Ishikawa (cell line): ENCODE measurements at regions not wholly inside any gene's neighbourhood (a gene's known extent, or its start where the extent isn't known, plus 50 kb on each side); places are given as distances from the start of the nearest gene placed in this dataset.

Experiments used
- CEBPB ChIP-seq: IDR thresholded peaks from 2 replicates; pipeline ENCODE4 v1.6.1; 2012
- CREB1 ChIP-seq: IDR thresholded peaks from 2 replicates; pipeline ENCODE4 v1.6.1; 2012; ENCODE audit warnings: low read depth
- EGR1 ChIP-seq: IDR thresholded peaks from 2 replicates; pipeline ENCODE4 v1.6.1; 2012
- EP300 ChIP-seq: IDR thresholded peaks from 2 replicates; pipeline ENCODE4 v1.6.1; 2012; ENCODE audit warnings: borderline replicate concordance
- FOXM1 ChIP-seq: IDR thresholded peaks from 2 replicates; pipeline ENCODE4 v1.6.1; 2012; ENCODE audit warnings: low read depth, borderline replicate concordance
- MAX ChIP-seq: IDR thresholded peaks from 2 replicates; pipeline ENCODE4 v1.6.1; 2012
- NFIC ChIP-seq: IDR thresholded peaks from 2 replicates; pipeline ENCODE4 v1.6.1; 2012
- RAD21 ChIP-seq: IDR thresholded peaks from 2 replicates; pipeline ENCODE4 v1.6.1; 2012; ENCODE audit warnings: low read depth
- REST ChIP-seq: IDR thresholded peaks from 2 replicates; pipeline ENCODE4 v1.6.1; 2012; ENCODE audit warnings: low read depth, mild to moderate bottlenecking
- TAF1 ChIP-seq: IDR thresholded peaks from 2 replicates; pipeline ENCODE4 v1.6.1; 2012; ENCODE audit warnings: low read depth, mild to moderate bottlenecking
- TCF12 ChIP-seq: IDR thresholded peaks from 2 replicates; pipeline ENCODE4 v1.6.1; 2012; ENCODE audit warnings: low read depth
- TEAD4 ChIP-seq: IDR thresholded peaks from 2 replicates; pipeline ENCODE4 v1.6.1; 2012
- USF1 ChIP-seq: IDR thresholded peaks from 2 replicates; pipeline ENCODE4 v1.6.1; 2012
- YY1 ChIP-seq: IDR thresholded peaks from 2 replicates; pipeline ENCODE4 v1.6.1; 2012; ENCODE audit warnings: low read depth
- ZBTB7A ChIP-seq: IDR thresholded peaks from 2 replicates; pipeline ENCODE4 v1.6.1; 2012; ENCODE audit warnings: low read depth

- TF ChIP-seq CREB1 (no peak), FOXM1 (no peak), REST (no peak), TEAD4 (no peak), TAF1 (no peak), RAD21 (no peak), TCF12 (no peak), MAX (no peak), USF1 (no peak), CEBPB (no peak), EGR1 (no peak), ZBTB7A (no peak), EP300 (no peak)
These were observed 260.6 kb upstream of the BMP2 start for GRCh38 chr20:6506906-6507305.

- no peak for TF ChIP-seq TAF1
- TF ChIP-seq TCF12 = no peak
- no peak for TF ChIP-seq MAX
- no peak for TF ChIP-seq TEAD4
- TF ChIP-seq RAD21 = no peak
- TF ChIP-seq CREB1 = no peak
- TF ChIP-seq CEBPB = no peak
- TF ChIP-seq YY1 = no peak
- TF ChIP-seq EGR1 = no peak
- TF ChIP-seq USF1 = no peak
- no peak for TF ChIP-seq REST
- TF ChIP-seq ZBTB7A = no peak
- TF ChIP-seq EP300 = no peak
- TF ChIP-seq FOXM1 = no peak
- TF ChIP-seq NFIC = no peak
These were observed 262.7 kb upstream of the BMP2 start for GRCh38 chr20:6504826-6505225.

GRCh38 chr20:6504179-6504578 lies 263.3 kb upstream of the BMP2 start:
- TF ChIP-seq TCF12 (no peak), REST (no peak), EGR1 (no peak), ZBTB7A (no peak), TAF1 (no peak), CEBPB (no peak), USF1 (no peak)

GRCh38 chr20:6502999-6503398 lies 264.5 kb upstream of the BMP2 start:
- TF ChIP-seq REST (no peak), ZBTB7A (no peak), TEAD4 (no peak), TCF12 (no peak), USF1 (no peak), EP300 (no peak), EGR1 (no peak), FOXM1 (no peak), MAX (no peak), YY1 (no peak), NFIC (no peak), TAF1 (no peak), RAD21 (no peak), CREB1 (no peak), CEBPB (no peak)
